Astrocyte (in vitro differentiated cells and primary cell): ENCODE measurements at regions not wholly inside any gene's neighbourhood (a gene's known extent, or its start where the extent isn't known, plus 50 kb on each side); places are given as distances from the start of the nearest gene placed in this dataset.
"Not testable (repeated sequence)": the region's sequence is repeated elsewhere in the genome, so short reads cannot be mapped to it uniquely, and the experiment has no call there.

Experiments
- CTCF ChIP-seq: IDR thresholded peaks from 2 replicates; pipeline ENCODE4 v1.5.1; 2011; ENCODE audit warnings: low read depth, mild to moderate bottlenecking, inconsistent platforms, low read length, moderate library complexity; ENCODE audit not compliant: insufficient read depth
- EZH2 ChIP-seq: IDR thresholded peaks from 2 replicates; pipeline ENCODE4 v1.6.1; 2012; ENCODE audit warnings: mild to moderate bottlenecking, low read length, inconsistent platforms; ENCODE audit not compliant: insufficient read depth

- TF ChIP-seq CTCF, EZH2: not testable (repeated sequence)
Measured at GRCh38 chr10:33853221-33853620, 518.8 kb upstream of the NRP1 start.
